ENCODE measurements at regions not wholly inside any gene's neighbourhood (a gene's known extent, or its start where the extent isn't known, plus 50 kb on each side); places are given as distances from the start of the nearest gene placed in this dataset.

DNA sequence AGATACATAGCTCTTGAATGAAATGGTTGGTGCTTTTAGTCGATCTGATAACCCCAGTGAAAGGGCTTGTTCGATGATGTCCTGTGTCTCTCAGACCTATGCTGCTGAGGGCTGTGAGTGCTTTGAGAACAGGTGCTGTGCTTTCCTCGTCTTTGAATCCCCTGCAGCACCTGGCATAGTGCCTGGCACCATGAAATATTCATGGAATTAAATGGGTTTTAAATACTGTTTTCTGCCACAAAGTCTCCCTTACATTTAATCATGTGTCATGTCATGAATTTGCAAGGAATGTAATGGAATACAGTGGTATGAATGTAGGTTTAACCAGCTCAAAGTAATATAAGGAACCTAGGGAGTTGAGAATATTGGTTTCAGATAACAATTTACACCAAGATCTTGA lies 220.5 kb upstream of the PRICKLE1 start:
- DNase-seq (no peak), ATAC-seq (no peak)
- intact Hi-C loops (cut with DNase I) = no loop called here
- no peak overlapping the region for H3K27ac ChIP-seq (ENCODE audit: low read length)
- H3K9me3 ChIP-seq (ENCODE audit: control insufficient read depth, low read length) = no peaks in the 10 kb centered on the region
- H3K4me3 ChIP-seq (ENCODE audit: low read length) = no peak overlapping the region
- WGBS = 70% methylated on average over 3 of the region's 3 CpGs
- no peaks in the 10 kb centered on the region for H3K27me3 ChIP-seq (ENCODE audit: control insufficient read depth, insufficient read depth)
- no peaks in the 10 kb centered on the region for H3K4me1 ChIP-seq (ENCODE audit: control insufficient read depth, insufficient read depth, low read length)

DNA sequence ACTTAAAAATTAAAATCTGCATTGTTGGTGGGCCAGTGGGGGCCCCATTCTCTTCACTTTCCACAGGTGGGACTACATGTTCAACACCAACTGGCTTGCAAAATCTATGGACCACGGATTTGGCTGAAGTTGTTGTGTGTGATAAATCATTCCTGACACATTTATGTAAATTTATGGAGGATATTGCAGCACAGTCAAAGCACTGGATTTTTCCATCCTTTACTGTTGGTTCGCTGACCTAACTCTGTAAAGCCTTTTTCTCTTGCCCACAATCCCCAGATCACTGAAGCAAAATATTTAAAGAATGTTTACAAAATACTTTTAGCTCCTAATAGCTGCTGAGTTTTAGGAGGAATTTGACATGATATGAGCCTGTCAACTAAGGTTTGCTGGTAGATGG lies 219.7 kb upstream of the PRICKLE1 start:
- H3K27ac ChIP-seq (ENCODE audit: low read length) = no peak overlapping the region
- no peak overlapping the region for H3K4me3 ChIP-seq (ENCODE audit: low read length)
- intact Hi-C loops (cut with DNase I) = no loop called here
- no peaks in the 10 kb centered on the region for H3K9me3 ChIP-seq (ENCODE audit: control insufficient read depth, low read length)
- H3K4me1 ChIP-seq (ENCODE audit: control insufficient read depth, insufficient read depth, low read length) = no peaks in the 10 kb centered on the region
- no peak for ATAC-seq
- no peaks in the 10 kb centered on the region for H3K27me3 ChIP-seq (ENCODE audit: control insufficient read depth, insufficient read depth)
- DNase-seq = no peak
- WGBS = 80% methylated on average over 2 of the region's 2 CpGs

DNA sequence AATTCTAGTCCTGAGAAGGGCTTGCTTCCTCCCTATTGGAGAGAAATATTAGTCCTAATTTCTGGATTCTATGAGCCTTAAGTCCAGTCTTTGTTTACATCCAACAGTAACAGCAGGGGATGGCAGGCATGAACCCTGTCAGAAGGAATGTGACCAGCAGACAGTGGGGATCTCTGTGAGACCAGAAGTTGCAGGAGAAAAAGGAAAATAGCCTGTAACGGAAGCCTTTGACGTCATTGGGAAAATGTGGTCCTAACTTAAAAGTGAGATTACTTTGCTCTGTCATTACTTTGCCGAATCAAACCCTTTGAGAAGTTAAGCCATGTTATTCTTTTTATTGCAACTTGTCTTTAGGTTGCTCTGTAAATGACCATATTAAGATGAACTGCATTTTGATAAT lies 218.2 kb upstream of the PRICKLE1 start:
- intact Hi-C loops (cut with DNase I) = no loop called here
- Histone ChIP-seq H3K27me3 (ENCODE audit: control insufficient read depth, insufficient read depth) (no peaks in the 10 kb centered on the region), H3K9me3 (ENCODE audit: control insufficient read depth, low read length) (no peaks in the 10 kb centered on the region), H3K4me1 (ENCODE audit: control insufficient read depth, insufficient read depth, low read length) (no peaks in the 10 kb centered on the region), H3K4me3 (ENCODE audit: low read length) (no peak overlapping the region), H3K27ac (ENCODE audit: low read length) (no peak overlapping the region)
- WGBS = 85% methylated on average over 3 of the region's 3 CpGs
- ATAC-seq = no peak
- no peak for DNase-seq

DNA sequence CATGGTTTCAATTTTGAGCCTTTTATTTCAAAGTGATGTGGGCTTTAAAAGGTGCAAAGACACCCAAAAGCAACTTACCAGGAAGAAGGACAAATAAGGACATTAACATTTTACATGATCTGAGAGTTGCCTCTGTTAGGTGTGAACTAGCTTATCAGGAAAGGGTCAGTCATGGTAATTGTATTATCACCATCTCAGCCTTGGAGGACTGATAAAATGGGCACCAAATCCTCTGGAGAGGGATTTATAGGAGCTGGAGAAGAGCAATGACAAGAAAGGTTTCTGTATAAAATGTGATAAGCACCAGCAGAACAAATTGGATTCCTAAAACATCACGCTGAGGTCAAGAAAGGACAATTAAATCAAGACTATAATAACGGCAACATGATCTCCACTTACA lies 217.7 kb upstream of the PRICKLE1 start:
- no peak overlapping the region for H3K4me3 ChIP-seq (ENCODE audit: low read length)
- no peaks in the 10 kb centered on the region for H3K9me3 ChIP-seq (ENCODE audit: control insufficient read depth, low read length)
- intact Hi-C loops (cut with DNase I) = no loop called here
- WGBS = 66% methylated on average over 2 of the region's 2 CpGs
- DNase-seq = no peak
- H3K4me1 ChIP-seq (ENCODE audit: control insufficient read depth, insufficient read depth, low read length) = no peaks in the 10 kb centered on the region
- no peak for ATAC-seq
- no peak overlapping the region for H3K27ac ChIP-seq (ENCODE audit: low read length)
- H3K27me3 ChIP-seq (ENCODE audit: control insufficient read depth, insufficient read depth) = no peaks in the 10 kb centered on the region

DNA sequence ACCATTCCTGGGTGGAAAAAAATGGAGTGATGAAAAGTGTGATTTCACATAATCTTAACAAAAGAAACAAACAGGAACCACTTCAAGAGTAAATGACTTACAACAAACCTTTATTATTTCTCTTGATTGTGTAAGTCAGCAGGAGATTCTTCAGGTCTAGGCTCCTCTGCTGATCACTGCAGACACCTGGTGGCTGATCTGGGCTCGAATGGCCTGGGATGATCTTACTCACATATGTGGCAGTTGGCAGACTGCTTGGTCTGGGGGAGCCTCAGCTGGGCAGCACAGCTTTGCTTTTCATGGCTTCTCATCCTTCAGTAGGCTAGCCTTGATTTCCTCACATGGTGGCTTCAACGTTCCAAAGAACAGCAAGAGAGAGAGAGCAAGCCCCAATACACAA lies 215.4 kb upstream of the PRICKLE1 start:
- Histone ChIP-seq H3K9me3 (ENCODE audit: control insufficient read depth, low read length) (no peaks in the 10 kb centered on the region), H3K4me1 (ENCODE audit: control insufficient read depth, insufficient read depth, low read length) (no peaks in the 10 kb centered on the region), H3K4me3 (ENCODE audit: low read length) (no peak overlapping the region), H3K27me3 (ENCODE audit: control insufficient read depth, insufficient read depth) (no peaks in the 10 kb centered on the region), H3K27ac (ENCODE audit: low read length) (no peak overlapping the region)
- no peak for DNase-seq
- intact Hi-C loops (cut with DNase I) = no loop called here
- 87% methylated on average over 2 of the region's 2 CpGs for WGBS
- no peak for ATAC-seq

DNA sequence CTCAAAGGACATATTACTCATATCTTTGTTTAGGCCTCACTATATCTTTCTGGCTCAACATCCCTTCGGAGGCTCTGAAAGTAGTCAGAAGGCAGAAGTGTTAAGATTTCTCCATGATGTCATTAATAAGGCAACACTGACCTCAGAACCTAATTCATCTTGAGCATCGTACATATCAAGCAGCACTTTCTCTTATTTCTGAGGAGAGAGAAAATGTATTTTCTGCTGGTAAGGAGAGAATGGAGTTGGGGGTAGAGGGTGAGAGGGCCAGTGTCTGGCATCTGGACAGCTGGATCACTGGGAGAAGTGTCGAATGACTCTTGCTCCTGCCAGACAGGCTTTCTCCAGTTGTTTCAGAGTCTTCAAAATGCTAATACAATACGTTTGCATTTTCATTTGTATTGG lies 213.2 kb upstream of the PRICKLE1 start:
- Histone ChIP-seq H3K27me3 (ENCODE audit: control insufficient read depth, insufficient read depth) (no peaks in the 10 kb centered on the region), H3K4me1 (ENCODE audit: control insufficient read depth, insufficient read depth, low read length) (no peaks in the 10 kb centered on the region), H3K4me3 (ENCODE audit: low read length) (no peak overlapping the region), H3K9me3 (ENCODE audit: control insufficient read depth, low read length) (no peaks in the 10 kb centered on the region), H3K27ac (ENCODE audit: low read length) (no peak overlapping the region)
- no peak for DNase-seq
- intact Hi-C loops (cut with DNase I) = no loop called here
- 36% methylated on average over 4 of the region's 4 CpGs for WGBS
- peak in 1 of 2 donors; percentile 73 for ATAC-seq

DNA sequence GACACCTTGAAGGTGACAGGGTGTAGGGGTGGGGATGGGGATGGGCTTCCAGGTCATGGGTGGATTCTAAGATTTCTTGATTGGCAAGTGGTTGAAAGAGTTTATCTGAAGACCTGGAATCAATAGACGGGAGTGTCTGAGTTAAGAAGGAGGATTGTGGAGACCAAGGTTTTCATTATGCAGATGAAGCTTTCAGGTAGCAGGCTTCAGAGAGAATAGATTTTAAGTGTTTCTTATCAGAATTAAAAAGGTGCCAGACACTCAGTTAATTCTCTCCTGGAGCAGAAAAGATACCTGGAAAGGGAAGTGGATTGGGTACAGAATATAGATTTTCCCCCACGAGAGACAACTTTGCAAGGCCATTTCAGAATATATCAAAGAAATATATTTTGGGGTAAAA lies 211.7 kb upstream of the PRICKLE1 start:
- DNase-seq = no peak
- Histone ChIP-seq H3K27ac (ENCODE audit: low read length) (no peak overlapping the region), H3K4me3 (ENCODE audit: low read length) (no peak overlapping the region), H3K27me3 (ENCODE audit: control insufficient read depth, insufficient read depth) (no peaks in the 10 kb centered on the region), H3K4me1 (ENCODE audit: control insufficient read depth, insufficient read depth, low read length) (no peaks in the 10 kb centered on the region), H3K9me3 (ENCODE audit: control insufficient read depth, low read length) (no peaks in the 10 kb centered on the region)
- no peak for ATAC-seq
- intact Hi-C loops (cut with DNase I) = no loop called here
- WGBS = 97% methylated on average over 2 of the region's 2 CpGs

DNA sequence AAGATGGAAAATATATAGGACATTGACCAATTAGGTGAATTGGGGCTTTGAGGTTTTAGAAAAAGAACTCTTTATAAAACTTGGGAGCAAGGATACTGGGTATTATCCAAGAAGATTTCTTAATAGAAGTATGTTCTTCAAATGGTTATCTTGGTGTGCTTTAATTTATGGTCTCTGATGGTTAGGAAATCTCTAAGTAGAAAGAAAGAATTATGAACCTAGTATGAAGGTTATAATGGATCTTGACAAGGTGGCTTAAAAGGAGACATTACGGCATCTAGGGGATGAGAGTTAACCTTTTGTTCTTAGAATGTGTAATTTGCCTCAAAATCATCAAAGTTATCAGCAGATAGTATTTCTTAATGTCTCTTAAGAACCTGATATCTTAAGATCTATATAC lies 210.4 kb upstream of the PRICKLE1 start:
- ATAC-seq (no peak), DNase-seq (no peak)
- Histone ChIP-seq H3K4me1 (ENCODE audit: control insufficient read depth, insufficient read depth, low read length) (no peaks in the 10 kb centered on the region), H3K27ac (ENCODE audit: low read length) (no peak overlapping the region), H3K9me3 (ENCODE audit: control insufficient read depth, low read length) (no peaks in the 10 kb centered on the region), H3K4me3 (ENCODE audit: low read length) (no peak overlapping the region), H3K27me3 (ENCODE audit: control insufficient read depth, insufficient read depth) (no peaks in the 10 kb centered on the region)
- intact Hi-C loops (cut with DNase I) = loop anchor here in 2 of 4 donors (10.0 kb wide), 2 partner anchors 65 to 215 kb away; partner anchors contain the start of gene PRICKLE1 (in 1 of the 2)
- WGBS = 97% methylated on average over 1 of the region's 1 CpG

DNA sequence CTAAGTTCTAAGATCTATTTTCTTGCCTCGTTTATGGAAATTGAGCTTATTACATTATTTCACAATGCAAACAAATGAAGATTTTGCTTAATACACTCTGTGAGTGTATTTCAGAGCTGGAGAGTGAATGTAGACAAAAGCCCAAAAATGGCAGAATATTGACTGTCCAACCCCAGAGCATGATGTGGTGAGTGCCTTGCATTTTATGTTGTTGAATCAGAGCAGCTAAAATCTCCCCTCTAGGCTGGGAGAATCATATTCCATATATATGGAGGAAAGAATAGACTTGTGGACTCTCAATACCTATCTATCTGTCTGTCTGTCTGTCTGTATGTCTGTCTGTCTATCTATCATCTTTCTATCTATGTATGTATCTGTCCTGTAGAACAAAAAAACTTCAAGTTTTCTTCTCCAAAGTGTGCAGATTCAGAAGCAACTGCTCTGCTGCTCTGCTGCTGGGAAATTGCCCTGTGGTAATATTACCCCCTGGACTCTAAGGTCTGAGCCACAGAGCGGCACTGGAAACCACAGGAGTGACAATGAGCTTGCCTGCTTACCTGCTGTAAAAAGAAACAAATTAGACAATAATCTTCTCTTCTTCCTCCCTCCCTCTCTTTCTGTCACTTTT lies 209.4 kb upstream of the PRICKLE1 start:
- ATAC-seq = no peak
- intact Hi-C loops (cut with DNase I) = loop anchor here in 2 of 4 donors (10.0 kb wide), 2 partner anchors 64 to 214 kb away; partner anchors contain the start of gene PRICKLE1 (in 1 of the 2)

DNA sequence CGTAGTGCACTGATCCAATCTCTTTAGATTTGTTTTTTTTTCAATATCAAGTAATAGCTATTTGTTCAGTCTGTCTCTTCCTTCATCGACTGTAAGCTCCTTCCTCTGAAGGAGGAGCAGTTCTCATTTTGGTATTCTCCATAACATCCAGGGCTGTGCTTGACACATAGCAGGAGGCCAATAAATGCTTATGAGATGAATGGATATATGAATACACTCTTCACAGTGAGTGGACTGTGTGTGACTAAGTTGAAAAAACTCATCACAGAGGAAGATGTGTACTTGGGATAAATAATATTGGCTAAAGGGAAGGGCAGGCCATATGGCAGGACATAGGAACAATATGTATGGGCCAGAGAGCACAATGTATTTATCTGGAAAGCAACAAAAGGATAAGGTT lies 205.3 kb upstream of the PRICKLE1 start:
- 87% methylated on average over 2 of the region's 2 CpGs for WGBS
- no peaks in the 10 kb centered on the region for H3K9me3 ChIP-seq (ENCODE audit: control insufficient read depth, low read length)
- H3K27ac ChIP-seq (ENCODE audit: low read length) = no peak overlapping the region
- peaks cover 7% of the 10 kb centered on the region for H3K4me1 ChIP-seq (ENCODE audit: control insufficient read depth, insufficient read depth, low read length)
- no peaks in the 10 kb centered on the region for H3K27me3 ChIP-seq (ENCODE audit: control insufficient read depth, insufficient read depth)
- ATAC-seq (no peak), DNase-seq (no peak)
- H3K4me3 ChIP-seq (ENCODE audit: low read length) = no peak overlapping the region
- intact Hi-C loops (cut with DNase I) = loop anchor here in 2 of 4 donors (10.0 kb wide), 2 partner anchors 60 to 210 kb away; partner anchors contain the start of gene PRICKLE1 (in 1 of the 2)

More for the DNA sequence above, 209.4 kb upstream of the PRICKLE1 start:
- no peak overlapping the region for H3K4me3 ChIP-seq (ENCODE audit: low read length)
- H3K27me3 ChIP-seq (ENCODE audit: control insufficient read depth, insufficient read depth) = no peaks in the 10 kb centered on the region
- no peaks in the 10 kb centered on the region for H3K4me1 ChIP-seq (ENCODE audit: control insufficient read depth, insufficient read depth, low read length)
- WGBS = 90% methylated on average over 2 of the region's 2 CpGs
- no peak for DNase-seq
- no peak overlapping the region for H3K27ac ChIP-seq (ENCODE audit: low read length)
- H3K9me3 ChIP-seq (ENCODE audit: control insufficient read depth, low read length) = no peaks in the 10 kb centered on the region

DNA sequence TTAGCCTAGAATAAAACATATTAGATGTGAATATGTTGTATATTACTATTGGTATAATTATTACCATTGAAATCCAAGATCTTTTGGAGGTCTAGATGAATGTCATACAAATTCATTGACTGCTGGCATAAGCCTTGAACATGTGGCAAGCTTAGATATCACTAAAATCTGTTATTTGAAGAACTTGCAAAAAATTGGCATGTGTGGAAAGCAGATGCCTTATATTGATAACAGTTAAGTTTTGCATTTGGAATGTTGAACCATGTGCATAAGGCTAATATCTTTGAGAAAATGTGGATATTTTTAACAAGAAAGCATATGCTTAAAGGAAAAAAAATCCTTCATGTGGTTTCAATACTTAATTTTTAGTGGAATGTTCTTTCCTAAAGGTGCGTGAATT lies 203.6 kb upstream of the PRICKLE1 start:
- intact Hi-C loops (cut with DNase I) = loop anchor here in 2 of 4 donors (10.0 kb wide), 2 partner anchors 58 to 208 kb away; partner anchors contain the start of gene PRICKLE1 (in 1 of the 2)
- no peak for DNase-seq
- Histone ChIP-seq H3K27ac (ENCODE audit: low read length) (no peak overlapping the region), H3K4me3 (ENCODE audit: low read length) (no peak overlapping the region), H3K27me3 (ENCODE audit: control insufficient read depth, insufficient read depth) (no peaks in the 10 kb centered on the region), H3K9me3 (ENCODE audit: control insufficient read depth, low read length) (no peaks in the 10 kb centered on the region), H3K4me1 (ENCODE audit: control insufficient read depth, insufficient read depth, low read length) (peaks cover 7% of the 10 kb centered on the region)
- no peak for ATAC-seq
- WGBS = 98% methylated on average over 1 of the region's 1 CpG

DNA sequence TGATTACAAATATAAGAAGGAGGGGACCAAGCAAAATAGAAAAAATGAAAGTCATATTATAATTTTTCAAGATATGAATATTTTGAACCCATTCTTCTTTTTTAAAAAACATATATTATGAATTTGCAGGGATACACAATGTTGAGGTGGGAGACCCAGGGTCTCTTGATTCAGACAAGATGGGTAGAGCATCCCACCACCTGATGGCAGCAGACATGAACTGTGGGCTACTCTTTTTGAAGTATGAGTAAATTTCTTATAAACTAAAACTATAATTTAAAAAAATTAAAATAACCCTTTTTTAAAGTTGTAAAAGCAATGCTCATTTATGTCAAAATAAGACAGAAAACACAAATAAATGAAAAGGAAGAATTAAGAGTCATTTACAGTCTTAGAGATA lies 202.7 kb upstream of the PRICKLE1 start:
- ATAC-seq (no peak), DNase-seq (no peak)
- intact Hi-C loops (cut with DNase I) = loop anchor here in 2 of 4 donors (10.0 kb wide), 2 partner anchors 57 to 207 kb away; partner anchors contain the start of gene PRICKLE1 (in 1 of the 2)

More for the DNA sequence above, 202.7 kb upstream of the PRICKLE1 start:
- peaks cover 7% of the 10 kb centered on the region for H3K4me1 ChIP-seq (ENCODE audit: control insufficient read depth, insufficient read depth, low read length)
- no peak overlapping the region for H3K4me3 ChIP-seq (ENCODE audit: low read length)
- H3K27ac ChIP-seq (ENCODE audit: low read length) = no peak overlapping the region
- H3K27me3 ChIP-seq (ENCODE audit: control insufficient read depth, insufficient read depth) = no peaks in the 10 kb centered on the region
- H3K9me3 ChIP-seq (ENCODE audit: control insufficient read depth, low read length) = no peaks in the 10 kb centered on the region
